ACHN (cell line): ENCODE measurements at regions not wholly inside any gene's neighbourhood (a gene's known extent, or its start where the extent isn't known, plus 50 kb on each side); places are given as distances from the start of the nearest gene placed in this dataset.

Source experiments
- DNase-seq: peaks from one replicate; pipeline ENCODE4 v3.0.0-alpha.2; 2015
- in situ Hi-C: cut with HindIII; loops from 2 replicates; pipeline ENCODE4 v1.10.0; 2017; ENCODE audit warnings: low sequenced_read_pairs, low pct_ligation_motif_present, low pct_unique_long_range_greater_than_20kb

- in situ Hi-C loops = no loop called here
- no peak for DNase-seq
Observed at GRCh38 chr14:27114180-27114579, 516.3 kb upstream of the NOVA1 start.

- DNase-seq = no peak
- in situ Hi-C loops = no loop called here
Observed at GRCh38 chr14:27123162-27123561, 525.3 kb upstream of the NOVA1 start.

- DNase-seq = no peak
- in situ Hi-C loops = no loop called here
Observed at GRCh38 chr14:27127838-27128237, 530.0 kb upstream of the NOVA1 start.

GRCh38 chr14:27134200-27134599 lies 536.4 kb upstream of the NOVA1 start:
- in situ Hi-C loops = no loop called here
- DNase-seq = no peak

GRCh38 chr14:27145170-27145569 lies 547.3 kb upstream of the NOVA1 start:
- in situ Hi-C loops = no loop called here
- no peak for DNase-seq

GRCh38 chr14:27148143-27148542 lies 550.3 kb upstream of the NOVA1 start:
- in situ Hi-C loops = no loop called here
- DNase-seq = no peak

GRCh38 chr14:27164139-27164538 lies 566.3 kb upstream of the NOVA1 start:
- in situ Hi-C loops = no loop called here
- no peak for DNase-seq

GRCh38 chr14:27175489-27175888 lies 577.7 kb upstream of the NOVA1 start:
- in situ Hi-C loops = no loop called here

GRCh38 chr14:27181333-27181732 lies 583.5 kb upstream of the NOVA1 start:
- in situ Hi-C loops = no loop called here
- no peak for DNase-seq

More at GRCh38 chr14:27175489-27175888, 577.7 kb upstream of the NOVA1 start:
- no peak for DNase-seq

- in situ Hi-C loops = no loop called here
Observed at GRCh38 chr14:27184427-27184826, 586.6 kb upstream of the NOVA1 start.

GRCh38 chr14:27186048-27186447 lies 588.2 kb upstream of the NOVA1 start:
- DNase-seq = no peak
- in situ Hi-C loops = no loop called here

More at GRCh38 chr14:27184427-27184826, 586.6 kb upstream of the NOVA1 start:
- no peak for DNase-seq

- no peak for DNase-seq
- in situ Hi-C loops = no loop called here
Observed at GRCh38 chr14:27187136-27187535, 589.3 kb upstream of the NOVA1 start.

GRCh38 chr14:27190296-27190695 lies 592.5 kb upstream of the NOVA1 start:
- in situ Hi-C loops = no loop called here
- no peak for DNase-seq

GRCh38 chr14:27199272-27199671 lies 601.4 kb upstream of the NOVA1 start:
- DNase-seq = no peak
- in situ Hi-C loops = no loop called here

- DNase-seq = no peak
- in situ Hi-C loops = no loop called here
Observed at GRCh38 chr14:27205036-27205435, 607.2 kb upstream of the NOVA1 start.

- DNase-seq = no peak
- in situ Hi-C loops = no loop called here
Observed at GRCh38 chr14:27211741-27212140, 613.9 kb upstream of the NOVA1 start.

- in situ Hi-C loops = no loop called here
- no peak for DNase-seq
Observed at GRCh38 chr14:27222671-27223070, 624.8 kb upstream of the NOVA1 start.

- DNase-seq = no peak
- in situ Hi-C loops = no loop called here
Observed at GRCh38 chr14:27223906-27224305, 626.1 kb upstream of the NOVA1 start.

GRCh38 chr14:27228053-27228452 lies 630.2 kb upstream of the NOVA1 start:
- in situ Hi-C loops = no loop called here

GRCh38 chr14:27234331-27234730 lies 636.5 kb upstream of the NOVA1 start:
- DNase-seq = no peak
- in situ Hi-C loops = no loop called here

More at GRCh38 chr14:27228053-27228452, 630.2 kb upstream of the NOVA1 start:
- DNase-seq = no peak

- no peak for DNase-seq
- in situ Hi-C loops = no loop called here
Observed at GRCh38 chr14:27236601-27237000, 638.8 kb upstream of the NOVA1 start.
